ENCODE measurements at regions not wholly inside any gene's neighbourhood (a gene's known extent, or its start where the extent isn't known, plus 50 kb on each side); places are given as distances from the start of the nearest gene placed in this dataset.
"Not testable (repeated sequence)": the region's sequence is repeated elsewhere in the genome, so short reads cannot be mapped to it uniquely, and the experiment has no call there.

- no peaks in the 10 kb centered on the region for H3K27me3 ChIP-seq
- no peak for DNase-seq
- intact Hi-C loops (cut with DNase I): no loop called here
- H3K27ac ChIP-seq: no peak overlapping the region
- TF ChIP-seq CTCF (IDR thresholded peaks at IDR 0.05): no peak
- no peak for TF ChIP-seq POLR2A (IDR thresholded peaks at IDR 0.05)
- no peaks in the 10 kb centered on the region for H3K36me3 ChIP-seq (replicated peaks in 1 of 2)
- WGBS, 4 donors: 81 to 89% (median 87%) methylated on average over 3 of the region's 3 CpGs
- H3K4me1 ChIP-seq (replicated peaks in 1 of 2): no peaks in the 10 kb centered on the region
- H3K9me3 ChIP-seq (replicated peaks in 1 of 3): no peaks in the 10 kb centered on the region
- H3K4me3 ChIP-seq: no peak overlapping the region
These were observed 215.5 kb upstream of the KCNN2 start for GRCh38 chr5:114146398-114146797.

- WGBS, 4 donors: 67 to 78% (median 73%) methylated on average over 3 of the region's 3 CpGs
- no peaks in the 10 kb centered on the region for H3K4me1 ChIP-seq (replicated peaks in 1 of 2)
- H3K36me3 ChIP-seq (replicated peaks in 1 of 2): no peaks in the 10 kb centered on the region
- H3K4me3 ChIP-seq: no peak overlapping the region
- H3K27me3 ChIP-seq: no peaks in the 10 kb centered on the region
- TF ChIP-seq CTCF (IDR thresholded peaks at IDR 0.05): no peak
- TF ChIP-seq POLR2A (IDR thresholded peaks at IDR 0.05): no peak
- no peaks in the 10 kb centered on the region for H3K9me3 ChIP-seq (replicated peaks in 1 of 3)
- intact Hi-C loops (cut with DNase I): no loop called here
- no peak for DNase-seq
- H3K27ac ChIP-seq: no peak overlapping the region
These were observed 213.6 kb upstream of the KCNN2 start for GRCh38 chr5:114148253-114148652.

GRCh38 chr5:114148728-114149127, 213.1 kb upstream of the KCNN2 start:
- H3K27ac ChIP-seq; H3K27me3 ChIP-seq; DNase-seq; intact Hi-C loops (cut with DNase I); H3K9me3 ChIP-seq (replicated peaks in 1 of 3); H3K4me1 ChIP-seq (replicated peaks in 1 of 2); H3K36me3 ChIP-seq (replicated peaks in 1 of 2); H3K4me3 ChIP-seq: not testable (repeated sequence)
- 60 to 83% (median 63%) methylated on average over 3 of the region's 3 CpGs for WGBS, 4 donors

- intact Hi-C loops (cut with DNase I): no loop called here
- TF ChIP-seq CTCF (IDR thresholded peaks at IDR 0.05): no peak
- no peak for TF ChIP-seq POLR2A (IDR thresholded peaks at IDR 0.05)
- 74 to 85% (median 79%) methylated on average over 8 of the region's 8 CpGs for WGBS, 4 donors
These were observed 209.1 kb upstream of the KCNN2 start for GRCh38 chr5:114152656-114153360.

GRCh38 chr5:114153392-114153791, 208.5 kb upstream of the KCNN2 start:
- intact Hi-C loops (cut with DNase I): no loop called here

More at GRCh38 chr5:114152656-114153360, 209.1 kb upstream of the KCNN2 start:
- Histone ChIP-seq H3K4me1 (replicated peaks in 1 of 2) (no peaks in the 10 kb centered on the region), H3K9me3 (replicated peaks in 1 of 3) (no peaks in the 10 kb centered on the region), H3K4me3 (no peak overlapping the region), H3K27me3 (no peaks in the 10 kb centered on the region), H3K27ac (no peak overlapping the region), H3K36me3 (replicated peaks in 1 of 2) (no peaks in the 10 kb centered on the region)
- DNase-seq: no peak

More at GRCh38 chr5:114153392-114153791, 208.5 kb upstream of the KCNN2 start:
- H3K9me3 ChIP-seq (replicated peaks in 1 of 3): no peaks in the 10 kb centered on the region
- H3K27me3 ChIP-seq: no peaks in the 10 kb centered on the region
- TF ChIP-seq CTCF (IDR thresholded peaks at IDR 0.05): no peak
- no peak for TF ChIP-seq POLR2A (IDR thresholded peaks at IDR 0.05)
- no peak overlapping the region for H3K27ac ChIP-seq
- H3K4me1 ChIP-seq (replicated peaks in 1 of 2): no peaks in the 10 kb centered on the region
- no peak overlapping the region for H3K4me3 ChIP-seq
- H3K36me3 ChIP-seq (replicated peaks in 1 of 2): no peaks in the 10 kb centered on the region
- no peak for DNase-seq
- WGBS, 4 donors: 85 to 90% (median 88%) methylated on average over 2 of the region's 2 CpGs
